A673 (cell line): ENCODE measurements at regions not wholly inside any gene's neighbourhood (a gene's known extent, or its start where the extent isn't known, plus 50 kb on each side); places are given as distances from the start of the nearest gene placed in this dataset.

ENCODE experiments used
- CTCF ChIP-seq: fragments of 300-800, 200-600 bp; sonication (generic); conservative IDR thresholded peaks from 2 replicates; pipeline ENCODE4 v1.5.1; 2017; ENCODE audit warnings: low read depth, mild to moderate bottlenecking, antibody characterized with exemption, low read length, moderate library complexity, mixed read lengths
- EZH2 ChIP-seq: fragments of 200-600 bp; sonication (generic); IDR thresholded peaks from 2 replicates; pipeline ENCODE4 v1.6.1; 2017; ENCODE audit warnings: borderline replicate concordance, low read depth, mild to moderate bottlenecking, mixed read lengths, antibody characterized with exemption, low read length; ENCODE audit not compliant: poor library complexity, severe bottlenecking

GRCh38 chr11:115901069-115901468, 396.9 kb upstream of the CADM1 start:
- no peak for TF ChIP-seq CTCF
- no peak for TF ChIP-seq EZH2
